Stimulated activated CD4-positive, alpha-beta T cell treated with anti-CD3 and anti-CD28 coated beads, Interleukin-12 subunit alpha, Interleukin-12 subunit beta, amount 100 ng/mL, for 48 hours (primary cell): ENCODE measurements at regions not wholly inside any gene's neighbourhood (a gene's known extent, or its start where the extent isn't known, plus 50 kb on each side); places are given as distances from the start of the nearest gene placed in this dataset.

Experiments
- DNase-seq, 3 donors: peaks; one replicate each; pipeline ENCODE4 v3.0.0-alpha.2; 2020; ENCODE audit warnings: low read depth in 2 of 3, low spot score in 1 of 3

DNA sequence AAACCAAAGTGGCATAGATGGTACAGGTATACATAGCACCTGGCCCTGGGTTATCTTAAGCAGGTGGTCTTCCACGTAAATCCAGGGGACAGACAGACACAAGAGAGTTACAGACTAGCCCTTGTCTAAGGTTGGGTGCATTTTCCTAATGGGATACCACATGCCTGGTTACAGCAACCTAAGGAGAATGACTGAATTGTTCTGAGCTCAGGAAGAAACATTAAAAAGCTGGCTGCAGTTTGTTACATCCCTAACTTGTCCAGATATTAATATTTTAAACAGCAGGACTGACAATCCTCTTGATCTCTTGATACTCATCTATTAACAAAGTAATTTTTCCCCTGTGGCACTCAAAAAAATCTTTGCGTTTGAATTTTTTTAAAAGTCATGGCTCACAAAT is 102.2 kb upstream of the SERP2 start:
- DNase-seq, result no peak

DNA sequence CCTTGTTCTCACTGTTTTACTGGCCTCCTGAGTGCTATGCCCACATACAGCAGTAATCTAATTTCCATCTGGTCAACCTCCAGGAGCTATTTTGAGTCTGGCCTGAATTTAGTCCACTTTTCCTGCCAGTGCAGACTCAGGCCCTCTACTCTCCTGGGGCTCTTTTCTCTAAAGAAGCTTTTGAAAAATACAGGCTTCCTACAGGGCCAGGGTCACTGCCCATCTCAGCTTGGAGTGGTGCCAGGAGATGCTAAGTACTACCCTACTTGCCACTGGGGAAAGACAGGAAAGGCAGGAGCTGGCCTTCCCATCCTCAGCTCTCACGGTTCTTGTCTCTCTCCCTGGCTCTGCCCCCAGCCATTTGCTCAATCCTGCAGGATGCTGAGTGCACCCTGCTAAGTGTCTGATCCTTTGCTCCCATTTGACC is 101.7 kb upstream of the SERP2 start:
- no peak for DNase-seq

DNA sequence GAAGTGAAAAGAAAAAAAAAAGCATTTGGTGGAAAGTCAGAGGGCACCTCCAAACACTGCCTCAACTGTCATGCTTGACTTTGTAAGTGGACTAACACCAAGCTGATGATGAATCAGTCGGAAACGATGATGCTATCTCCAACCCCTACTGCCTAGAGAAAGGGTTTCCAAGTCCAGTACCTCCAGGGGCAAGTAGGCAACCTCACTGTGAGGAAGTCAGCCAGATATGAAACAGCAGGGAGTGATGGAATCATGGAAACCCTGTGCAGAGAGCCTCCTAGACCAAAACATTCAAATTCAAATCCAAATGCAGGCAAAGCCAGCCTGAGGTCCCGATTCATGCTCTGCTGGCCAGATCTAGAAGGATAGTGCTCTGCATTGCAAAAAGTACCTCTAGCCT is 100.9 kb upstream of the SERP2 start:
- DNase-seq, result no peak

DNA sequence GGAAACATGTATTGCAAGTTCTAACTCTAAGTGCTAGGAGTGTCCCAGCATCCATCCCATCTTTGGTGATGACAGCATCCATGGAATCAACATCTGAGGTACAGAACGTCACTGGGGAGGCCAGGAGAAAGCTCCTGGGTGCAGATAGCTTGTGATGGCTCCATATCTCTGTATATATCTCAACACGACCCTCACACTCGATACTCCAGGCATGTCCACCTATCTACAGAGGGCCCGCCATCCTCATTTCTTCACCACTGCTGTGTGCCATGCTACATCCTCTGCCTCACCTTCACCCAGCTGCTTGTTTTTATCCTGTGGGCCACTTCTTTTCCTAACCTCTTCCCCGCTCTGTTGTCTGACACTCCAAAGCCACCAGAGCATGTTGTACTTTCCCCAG is 100.4 kb upstream of the SERP2 start:
- no peak for DNase-seq

DNA sequence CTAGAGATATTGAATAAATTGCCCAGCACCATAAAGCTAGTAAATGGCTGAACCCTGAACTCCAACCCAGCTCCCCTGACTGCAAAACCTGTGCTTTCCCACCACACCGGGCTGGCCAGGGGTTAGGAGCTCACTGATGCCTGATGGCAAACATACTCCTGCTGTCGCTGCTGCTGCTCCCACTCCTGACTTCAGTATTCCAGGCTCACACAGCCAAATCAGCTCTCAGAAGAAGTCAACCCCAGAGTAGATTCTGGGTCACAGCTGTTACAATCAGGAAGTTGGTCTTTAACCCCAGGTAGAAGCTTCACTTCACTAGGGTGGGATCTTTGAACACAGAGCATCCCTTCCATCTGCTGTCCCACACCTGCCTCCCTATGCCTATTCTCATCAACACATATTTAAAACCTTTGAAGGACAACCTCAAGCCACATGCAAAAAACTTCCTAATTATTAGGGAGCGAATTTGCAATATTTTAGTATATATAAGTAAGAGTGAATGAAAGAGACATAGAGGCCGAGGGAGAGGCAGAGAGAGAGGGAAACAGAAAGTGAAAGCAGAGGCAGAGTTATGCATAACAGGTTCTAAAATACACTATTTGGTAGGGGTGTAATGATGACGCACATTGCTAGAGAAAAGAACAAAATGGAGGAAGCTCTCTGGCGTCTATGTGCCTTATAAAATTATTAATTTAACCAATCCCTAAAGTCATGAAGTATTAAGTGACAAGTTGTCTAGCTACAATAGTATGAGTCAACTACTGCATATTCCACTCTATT is 99.4 kb upstream of the SERP2 start:
- DNase-seq, result peak in 1 of 3 donors; percentile 33

DNA sequence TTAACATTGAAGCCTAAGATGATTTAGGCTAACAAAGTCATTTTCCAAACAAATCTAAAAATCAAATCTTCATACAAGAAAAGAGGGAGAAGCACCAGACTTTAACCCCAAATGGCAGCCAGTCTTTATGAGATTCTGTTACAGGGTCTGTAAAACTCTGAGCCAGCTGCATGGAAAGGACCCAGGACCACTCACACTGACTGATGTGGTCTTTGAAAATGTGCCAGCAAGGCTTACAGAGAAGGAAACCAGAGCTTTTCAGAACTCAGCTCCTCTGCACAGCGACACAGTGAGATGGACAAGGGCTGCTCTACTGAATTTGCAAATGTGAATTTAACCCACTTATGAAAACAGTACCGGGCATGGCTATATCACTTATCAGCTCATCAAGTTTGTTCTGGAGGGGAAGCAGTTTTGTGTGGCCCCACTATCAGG is 98.8 kb upstream of the SERP2 start:
- peak in 1 of 3 donors; percentile 12 for DNase-seq

DNA sequence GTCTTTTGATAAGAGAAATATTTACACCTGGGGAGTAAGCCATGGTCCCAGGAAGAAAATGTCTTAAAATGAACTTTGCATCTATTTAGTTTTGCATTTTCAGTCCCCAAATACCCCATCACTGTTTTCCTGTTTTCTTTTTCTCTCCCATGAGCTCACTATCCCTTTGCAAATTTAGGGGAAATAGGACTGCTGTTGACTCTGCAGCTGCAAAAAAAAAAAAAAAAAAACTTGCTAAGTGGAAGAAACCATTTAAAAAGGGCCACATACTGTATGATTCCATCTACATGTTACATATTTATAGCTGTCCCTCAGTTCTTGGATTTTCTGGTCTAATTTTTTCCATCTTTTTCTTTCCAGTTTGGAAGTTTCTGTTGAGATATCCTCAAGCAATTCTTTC is 98.2 kb upstream of the SERP2 start:
- DNase-seq, result no peak

DNA sequence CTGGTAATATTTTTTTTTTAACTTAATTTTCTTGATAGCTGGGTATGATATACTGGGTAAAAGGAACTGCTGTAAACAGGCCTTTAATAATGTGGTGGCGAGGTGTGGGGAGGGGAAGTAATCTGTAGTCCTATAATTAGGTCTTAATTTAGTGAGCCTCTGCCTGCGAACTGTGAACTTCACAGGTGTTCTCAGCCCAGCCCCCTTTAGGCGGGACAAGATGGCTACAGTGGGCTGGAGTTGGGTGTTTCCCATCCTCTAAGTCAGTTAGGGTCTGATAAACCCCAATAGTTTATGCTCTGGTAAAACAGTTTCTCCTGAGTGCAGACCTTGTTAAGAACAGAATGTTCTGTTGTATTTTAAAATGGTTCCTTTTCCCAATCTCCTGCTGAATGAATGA is 97.6 kb upstream of the SERP2 start:
- DNase-seq, result no peak

DNA sequence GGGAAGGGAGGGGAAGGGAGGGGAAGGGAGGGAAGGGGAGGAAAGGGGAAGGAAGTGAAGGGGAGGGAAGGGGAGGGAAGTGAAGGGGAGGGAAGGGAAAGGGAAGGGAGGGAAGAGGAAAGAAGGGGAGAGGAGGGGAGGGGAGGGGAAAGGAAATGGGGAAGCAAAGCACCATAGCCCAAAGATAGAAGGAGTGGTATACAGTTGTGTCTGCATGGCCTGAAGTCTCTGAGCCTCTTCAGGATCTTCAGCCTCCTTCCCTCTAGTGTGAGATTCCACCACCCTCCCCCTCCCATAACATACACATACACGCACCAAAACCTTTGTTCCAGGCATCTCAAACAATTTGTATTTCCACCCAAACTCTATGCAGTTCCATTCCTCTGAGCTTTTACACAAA is 96.2 kb upstream of the SERP2 start:
- no peak for DNase-seq

DNA sequence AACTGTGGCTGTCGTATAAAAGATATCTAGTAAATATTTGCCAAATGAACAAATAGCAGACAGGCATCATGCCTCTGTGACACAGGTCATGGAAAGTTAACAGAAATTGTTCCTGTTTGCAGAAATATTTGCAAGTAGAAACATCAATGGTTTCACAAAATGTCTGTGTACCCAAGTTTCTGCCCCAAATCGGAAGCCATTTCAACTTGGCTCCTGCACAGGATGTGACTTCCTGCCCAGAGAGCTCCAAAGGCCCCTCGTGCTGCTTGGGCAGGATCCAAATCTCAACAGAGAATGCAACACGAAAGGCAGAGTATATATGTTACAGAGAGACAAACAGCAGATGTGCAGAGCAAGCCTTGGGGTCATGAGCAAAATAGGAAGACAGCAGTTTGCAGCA is 95.5 kb upstream of the SERP2 start:
- no peak for DNase-seq

DNA sequence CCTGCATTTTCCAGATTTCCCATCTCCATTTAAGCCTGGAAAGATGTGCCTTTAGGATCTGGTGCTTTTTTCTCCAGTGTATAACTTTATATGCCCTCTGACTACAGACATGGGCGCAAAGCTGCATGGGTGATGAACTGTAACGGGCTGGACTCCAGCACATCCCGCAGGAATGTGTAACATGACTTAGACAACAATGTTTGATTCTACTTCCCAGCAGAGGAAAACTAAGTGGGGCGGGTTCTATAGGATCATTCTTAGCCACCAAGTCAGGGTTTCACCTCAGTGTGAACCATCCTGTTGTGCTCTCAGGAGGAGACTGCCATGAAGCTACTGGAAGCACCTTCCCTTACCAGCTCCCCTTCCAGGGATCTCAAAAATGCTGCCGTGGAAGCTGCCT is 93.2 kb upstream of the SERP2 start:
- DNase-seq, result no peak

DNA sequence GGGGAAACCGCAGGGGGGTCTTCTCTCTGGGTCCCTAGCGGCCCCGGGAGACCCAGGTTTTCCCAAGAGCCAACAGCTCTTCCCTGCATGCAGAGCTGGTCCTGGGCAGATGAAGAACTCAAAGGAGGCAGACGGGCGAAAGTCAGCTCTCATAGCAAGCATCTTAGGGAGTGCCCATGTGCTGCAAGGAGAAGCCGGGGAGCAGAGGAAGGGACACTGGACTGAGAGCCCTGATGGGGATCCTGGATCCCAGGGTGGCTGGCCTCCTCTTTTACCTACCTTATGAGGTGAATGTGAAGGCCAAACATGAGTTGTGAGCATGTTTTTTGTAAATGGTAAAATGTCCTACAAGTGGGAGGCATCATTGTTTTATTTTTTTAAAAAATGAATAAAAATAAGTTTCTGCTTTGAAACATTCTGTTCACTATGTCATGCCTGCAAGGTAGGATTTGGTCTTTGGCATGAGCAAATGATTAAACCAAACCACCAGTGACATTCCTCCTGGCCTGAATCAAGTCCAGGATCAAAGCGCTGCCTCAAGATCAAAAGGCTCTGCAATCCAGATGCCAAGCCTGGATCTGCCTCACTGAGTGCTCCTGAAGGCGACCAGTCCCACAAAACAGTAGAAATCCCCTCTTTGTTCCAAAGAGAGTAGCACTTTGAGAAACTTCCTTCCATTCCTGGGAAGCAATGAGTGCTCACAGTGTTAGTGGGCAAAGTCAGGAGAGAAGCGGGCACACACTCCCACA is 92.2 kb upstream of the SERP2 start:
- no peak for DNase-seq

DNA sequence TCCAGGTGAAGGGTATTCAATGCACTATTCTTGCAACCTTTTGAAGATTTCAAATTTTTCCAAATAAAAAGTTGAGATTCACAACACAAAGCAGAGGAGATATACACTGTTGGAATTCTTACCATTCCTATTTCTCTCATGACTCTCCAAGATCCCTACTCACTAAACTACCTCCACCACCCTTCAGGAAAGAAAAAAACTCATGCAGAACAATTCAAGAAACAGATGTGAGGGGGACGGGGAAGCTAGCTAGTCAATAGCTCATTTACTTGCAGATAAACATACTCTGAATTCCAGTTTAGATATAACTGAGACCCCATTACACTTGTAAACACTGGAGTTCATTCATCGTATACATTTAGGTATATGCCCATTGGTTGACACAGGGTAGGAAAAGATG is 90.0 kb upstream of the SERP2 start:
- no peak for DNase-seq

DNA sequence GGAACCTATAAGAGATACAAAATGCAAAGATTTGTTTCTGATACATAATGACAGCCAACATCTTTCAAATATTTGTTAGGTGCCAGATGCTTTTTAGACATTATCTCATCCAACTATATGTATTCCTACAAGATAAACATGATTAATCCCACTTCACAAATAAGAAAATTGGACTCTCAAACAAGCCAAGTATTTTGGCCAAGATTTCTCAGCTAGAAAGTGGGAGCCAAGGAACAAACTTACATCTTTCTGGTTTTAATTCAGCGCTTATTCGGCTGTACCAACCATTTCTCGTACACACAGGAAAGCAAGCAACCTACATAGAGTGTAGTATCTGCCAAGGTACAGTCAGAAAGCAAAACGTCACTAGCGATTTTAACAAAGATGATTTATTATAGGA is 85.7 kb upstream of the SERP2 start:
- DNase-seq, result no peak

DNA sequence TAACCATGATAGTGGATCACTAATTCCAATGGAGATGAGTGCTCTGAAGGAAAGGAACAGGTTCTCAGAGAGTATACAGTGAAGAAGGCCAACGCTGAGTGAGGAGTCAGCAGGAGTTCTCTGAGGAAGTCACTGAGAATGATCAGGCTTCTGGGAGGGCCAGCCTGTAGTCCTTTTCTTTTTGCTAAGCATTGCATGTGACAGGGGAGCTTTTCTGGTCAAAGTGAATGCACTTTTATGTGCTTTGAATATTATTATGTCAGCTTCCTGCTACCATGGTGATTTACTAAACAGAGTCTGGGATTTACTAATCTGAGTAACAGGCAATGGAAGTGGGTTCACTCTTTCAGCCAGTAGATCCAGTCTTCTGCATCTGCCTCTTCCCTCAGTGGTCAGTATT is 81.1 kb upstream of the SERP2 start:
- DNase-seq, result no peak

DNA sequence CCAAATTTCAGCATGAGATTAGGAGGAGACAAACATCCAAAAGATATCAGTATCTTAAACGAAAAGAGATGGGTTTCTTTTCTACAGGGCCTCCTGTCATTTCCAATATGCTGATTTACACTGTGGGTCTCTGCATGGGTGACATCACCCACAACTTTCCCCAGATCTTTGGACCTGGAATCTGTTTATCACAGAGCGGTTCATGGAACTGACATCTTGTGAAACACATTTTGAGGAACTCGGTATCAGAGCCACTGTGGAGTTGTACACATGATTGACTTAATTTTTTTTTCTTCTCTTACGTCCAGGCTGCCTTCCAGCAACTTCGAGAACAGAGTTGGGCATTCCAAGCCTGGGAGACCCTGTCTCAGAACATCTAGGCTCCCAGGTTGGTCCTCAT is 80.2 kb upstream of the SERP2 start:
- no peak for DNase-seq

DNA sequence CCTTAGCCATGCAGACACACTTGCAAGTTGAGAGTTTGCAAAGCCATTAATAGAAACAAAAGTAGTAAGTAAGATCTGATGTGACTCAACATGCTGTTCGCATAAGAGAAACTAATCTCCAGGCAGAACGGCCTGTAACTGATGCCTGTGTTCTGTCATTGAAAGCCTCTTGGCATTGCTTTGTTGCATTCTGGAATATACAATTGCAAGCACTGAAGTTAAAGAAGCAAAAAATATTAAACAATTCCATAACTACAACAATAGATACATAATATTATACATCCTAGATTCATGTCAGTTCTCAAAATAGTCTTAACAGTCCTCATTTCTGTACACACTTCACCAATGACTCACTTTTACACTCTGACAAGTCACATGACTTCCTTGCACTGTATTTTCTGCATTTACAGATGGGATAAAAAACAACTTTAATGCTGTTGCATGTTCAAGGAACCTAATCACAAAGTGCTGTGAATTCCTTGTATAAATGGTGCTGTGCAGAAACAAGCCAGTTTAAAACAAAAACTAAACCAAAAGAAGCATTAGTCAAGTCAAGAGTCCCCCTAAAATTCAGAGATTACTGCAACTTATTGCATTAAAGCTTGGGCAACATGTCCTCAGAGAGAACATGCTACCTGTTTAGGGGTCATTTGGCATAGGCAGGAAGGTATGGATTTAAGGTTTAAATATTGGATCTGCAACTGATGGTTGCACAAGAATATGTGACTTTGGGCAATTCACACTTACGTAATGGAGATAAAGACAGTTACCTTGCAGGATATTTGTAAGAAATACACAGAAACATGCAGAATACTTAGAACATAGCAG is 79.5 kb upstream of the SERP2 start:
- DNase-seq, result no peak

DNA sequence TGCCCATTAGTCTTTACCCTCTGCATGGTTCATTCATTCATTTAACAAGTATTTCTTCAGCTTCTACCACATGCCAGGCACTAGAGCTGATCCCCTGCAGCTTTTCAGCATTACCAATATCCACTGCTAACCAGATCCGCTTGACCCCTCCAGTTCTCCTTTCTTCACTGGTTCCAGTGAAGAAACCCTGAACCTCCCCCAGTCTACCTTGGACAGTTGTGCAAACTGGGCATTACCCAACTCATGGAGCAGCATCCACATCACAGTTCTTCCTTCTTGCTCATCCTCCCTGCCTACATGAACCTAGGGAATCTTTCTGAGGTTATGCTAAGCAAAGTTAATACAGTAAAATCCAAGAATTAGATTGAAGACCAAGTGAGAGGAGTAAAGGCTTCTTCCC is 78.7 kb upstream of the SERP2 start:
- DNase-seq, result no peak

DNA sequence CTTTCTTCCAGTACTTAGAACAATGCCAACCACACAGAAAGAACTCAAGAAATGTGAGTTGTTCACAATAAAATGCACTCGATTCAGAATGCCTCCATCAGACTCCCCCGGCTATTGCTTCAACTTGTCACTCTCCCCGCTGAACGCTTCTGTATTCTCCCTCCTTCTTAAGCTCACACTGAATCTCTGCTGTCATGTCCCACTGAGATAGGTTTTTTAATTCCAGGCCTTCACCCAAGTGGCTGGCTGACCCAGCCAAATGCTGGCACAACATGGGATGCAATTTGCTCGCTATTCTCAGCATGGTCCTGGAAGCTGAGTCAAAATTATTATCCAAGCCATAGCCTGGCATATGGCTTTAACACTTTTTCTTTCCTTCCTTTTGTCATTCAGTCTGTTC is 76.8 kb upstream of the SERP2 start:
- no peak for DNase-seq

DNA sequence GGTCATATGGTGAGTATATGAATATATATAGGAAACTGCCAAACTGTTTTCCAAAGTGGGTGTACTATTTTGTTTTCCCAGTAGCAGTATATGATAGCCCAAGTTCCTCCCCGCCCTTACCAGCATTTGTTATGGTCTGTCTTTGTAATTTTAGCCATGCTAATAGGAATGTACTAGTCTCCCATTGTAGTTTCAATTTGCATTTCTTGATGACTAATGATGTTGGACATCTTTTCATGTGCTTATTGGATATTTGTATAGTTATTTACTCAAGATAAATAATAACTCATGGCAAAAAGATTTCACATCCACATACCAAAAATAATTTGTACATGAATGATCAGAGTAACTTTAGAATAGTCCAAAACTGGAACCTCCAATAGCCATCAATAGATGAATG is 75.3 kb upstream of the SERP2 start:
- no peak for DNase-seq

DNA sequence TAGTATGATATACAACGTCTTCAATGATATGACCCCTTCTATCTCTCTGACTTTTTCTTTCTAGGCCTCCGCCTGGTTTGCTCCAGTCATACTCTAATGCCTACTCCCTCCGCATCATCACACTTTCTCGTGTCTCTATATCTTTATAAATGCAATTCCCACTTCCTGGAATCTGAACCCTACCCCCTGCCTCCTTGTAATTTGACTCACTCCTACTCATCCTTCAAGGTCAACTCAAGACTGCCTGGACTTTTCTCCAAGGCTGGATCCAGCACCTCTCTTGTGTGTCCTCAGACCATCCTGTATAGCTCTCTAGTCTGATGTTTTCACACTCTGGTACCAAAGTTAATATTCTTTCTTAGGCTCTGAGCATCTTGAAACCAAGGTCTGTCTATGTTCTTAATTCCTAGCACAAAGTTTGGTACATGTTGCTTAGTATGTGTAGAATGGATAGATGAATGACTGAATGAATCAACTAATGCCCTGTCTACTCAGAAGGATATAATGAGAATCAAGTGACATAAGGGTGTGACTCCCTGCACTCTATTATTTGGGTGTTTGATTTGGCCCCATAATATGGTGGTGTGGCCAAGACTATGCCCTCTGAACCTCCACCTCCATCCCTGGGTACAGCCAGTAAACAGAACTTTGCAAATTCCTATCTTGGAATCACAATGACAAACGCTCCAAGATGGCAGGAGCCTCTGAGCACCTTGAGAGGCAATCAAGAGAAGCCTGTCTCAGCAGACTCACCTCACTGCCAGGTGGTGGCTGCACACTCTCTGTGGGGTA is 74.3 kb upstream of the SERP2 start:
- DNase-seq, result no peak
